IMR-90 (cell line): ENCODE measurements at regions not wholly inside any gene's neighbourhood (a gene's known extent, or its start where the extent isn't known, plus 50 kb on each side); places are given as distances from the start of the nearest gene placed in this dataset.

ENCODE experiments used
- ATAC-seq: fragments of 200-7000 bp; cut with Tn5 transposase; 2 replicates; pipeline ENCODE4 v1.9.1; 2020; ENCODE audit warnings: low read depth, mild to moderate bottlenecking, moderate library complexity
- BruUV-seq: library from RNA; stranded (reverse); fragments of 400-500 nt; replicated peaks from 2 replicates; lab custom pipeline; 2021; lab: Mats Ljungman, UMichigan
- CTCF ChIA-PET: fragments of 300-600 bp; formaldehyde crosslinking; extraction: SDS; loops from one replicate; lab custom pipeline; 2021; ENCODE audit warnings: antibody characterized with exemption; lab: Yijun Ruan, JAX
- POLR2A ChIA-PET: fragments of 300-600 bp; sonication (Branson Sonifier 250); formaldehyde crosslinking; loops from one replicate; lab custom pipeline; 2022; ENCODE audit warnings: antibody characterized with exemption; ENCODE audit not compliant: unreplicated experiment; lab: Charles Lee
- DNase-seq: peaks from one replicate; pipeline ENCODE4 v3.0.0; 2013
- H2AFZ ChIP-seq: replicated peaks from 2 replicates; pipeline ENCODE3; 2013; ENCODE audit warnings: low read length, mild to moderate bottlenecking; ENCODE audit not compliant: poor library complexity
- H2AK5ac ChIP-seq: 2 replicates; pipeline ENCODE4 v1.6.1; 2013; ENCODE audit warnings: low read depth, low read length, inconsistent platforms
- H2AK9ac ChIP-seq: replicated peaks from 2 replicates; pipeline ENCODE3; 2013; ENCODE audit warnings: mild to moderate bottlenecking, low read depth, low read length, moderate library complexity; ENCODE audit not compliant: poor library complexity
- H2BK120ac ChIP-seq: 2 replicates; pipeline ENCODE4 v1.6.1; 2013; ENCODE audit warnings: low read depth, low read length, inconsistent platforms
- H2BK15ac ChIP-seq: 3 replicates; pipeline ENCODE4 v1.6.1; 2013; ENCODE audit warnings: low read depth, low read length, inconsistent platforms
- H2BK20ac ChIP-seq: 2 replicates; pipeline ENCODE4 v1.6.1; 2013; ENCODE audit warnings: low read depth, mild to moderate bottlenecking, inconsistent platforms, low read length, moderate library complexity
- H2BK5ac ChIP-seq: 2 replicates; pipeline ENCODE4 v1.6.1; 2013; ENCODE audit warnings: mild to moderate bottlenecking, low read depth, low read length, inconsistent platforms; ENCODE audit not compliant: poor library complexity, severe bottlenecking
- H3K14ac ChIP-seq: replicated peaks from 2 replicates; pipeline ENCODE4 v1.6.1; 2013; ENCODE audit warnings: low read depth, low read length, inconsistent platforms
- H3K18ac ChIP-seq: 2 replicates; pipeline ENCODE4 v1.6.1; 2013; ENCODE audit warnings: low read depth, low read length, control low read depth
- H3K23ac ChIP-seq: 2 replicates; pipeline ENCODE4 v1.6.1; 2013; ENCODE audit warnings: low read depth, low read length, inconsistent platforms
- H3K27ac ChIP-seq: 2 replicates; pipeline ENCODE4 v1.5.1; 2013; ENCODE audit warnings: mild to moderate bottlenecking, control low read depth, low read length; ENCODE audit not compliant: insufficient read depth
- H3K27me3 ChIP-seq: 2 replicates; pipeline ENCODE4 v1.6.1; 2013; ENCODE audit warnings: low read length; ENCODE audit not compliant: control insufficient read depth, insufficient read depth
- H3K36me3 ChIP-seq: 2 replicates; pipeline ENCODE4 v1.6.1; 2013; ENCODE audit warnings: low read length, mixed read lengths; ENCODE audit not compliant: control insufficient read depth, insufficient read depth
- H3K4ac ChIP-seq: 2 replicates; pipeline ENCODE4 v1.6.1; 2013; ENCODE audit warnings: low read depth, low read length, inconsistent platforms
- H3K4me1 ChIP-seq: 2 replicates; pipeline ENCODE4 v1.6.1; 2013; ENCODE audit warnings: low read length, mixed read lengths; ENCODE audit not compliant: control insufficient read depth, insufficient read depth
- H3K4me2 ChIP-seq: 2 replicates; pipeline ENCODE4 v1.6.1; 2013; ENCODE audit warnings: low read depth, mild to moderate bottlenecking, control low read depth, low read length, moderate library complexity
- H3K4me3 ChIP-seq: 2 replicates; pipeline ENCODE4 v1.5.1; 2013; ENCODE audit warnings: low read depth, mild to moderate bottlenecking, control low read depth, low read length, moderate library complexity; ENCODE audit not compliant: insufficient read depth
- H3K56ac ChIP-seq: 2 replicates; pipeline ENCODE4 v1.6.1; 2013; ENCODE audit warnings: low read length, inconsistent platforms; ENCODE audit not compliant: insufficient read depth; ENCODE audit errors: extremely low read depth
- H3K79me1 ChIP-seq, 2 experiments: 2 replicates each; pipeline ENCODE4 v1.6.1; 2013; ENCODE audit warnings: low read length in 2 of 2, inconsistent platforms in 1 of 2, low read depth in 1 of 2
- H3K9ac ChIP-seq: 2 replicates; pipeline ENCODE4 v1.6.1; 2013; ENCODE audit warnings: low read depth, low read length, control low read depth
- H3K9me1 ChIP-seq: 2 replicates; pipeline ENCODE4 v1.6.1; 2013; ENCODE audit warnings: low read length, inconsistent platforms; ENCODE audit not compliant: insufficient read depth
- H3K9me3 ChIP-seq: 2 replicates; pipeline ENCODE4 v1.6.1; 2013; ENCODE audit warnings: low read length; ENCODE audit not compliant: control insufficient read depth, insufficient read depth
- H4K20me1 ChIP-seq: 2 replicates; pipeline ENCODE4 v1.6.1; 2013; ENCODE audit warnings: low read length, inconsistent platforms; ENCODE audit not compliant: insufficient read depth
- H4K5ac ChIP-seq: 2 replicates; pipeline ENCODE4 v1.6.1; 2013; ENCODE audit warnings: mild to moderate bottlenecking, low read depth, low read length, control low read depth
- H4K8ac ChIP-seq, 2 experiments: 2 replicates each; pipeline ENCODE4 v1.6.1; 2013; ENCODE audit warnings: low read depth in 2 of 2, low read length in 2 of 2, control low read depth in 1 of 2, inconsistent platforms in 1 of 2
- H4K91ac ChIP-seq: 2 replicates; pipeline ENCODE4 v1.6.1; 2013; ENCODE audit warnings: low read depth, low read length, inconsistent platforms; ENCODE audit not compliant: insufficient read depth
- CEBPB ChIP-seq: IDR thresholded peaks from 2 replicates; pipeline ENCODE4 v1.6.1; 2012; ENCODE audit warnings: low read depth, low read length, improper control_type of control experiment
- MAZ ChIP-seq: IDR thresholded peaks from 2 replicates; pipeline ENCODE4 v1.6.1; 2012; ENCODE audit warnings: low read depth, mild to moderate bottlenecking, low read length, improper control_type of control experiment, moderate library complexity, borderline replicate concordance
- MXI1 ChIP-seq: IDR thresholded peaks from 2 replicates; pipeline ENCODE4 v1.6.1; 2012; ENCODE audit warnings: low read depth, mild to moderate bottlenecking, low read length, moderate library complexity, borderline replicate concordance
- NFE2L2 ChIP-seq: fragments of 150-350 bp; IDR thresholded peaks from 2 replicates; pipeline ENCODE4 v1.6.1; 2016; ENCODE audit warnings: low read depth, mild to moderate bottlenecking, low read length
- POLR2A ChIP-seq: IDR thresholded peaks from 2 replicates; pipeline ENCODE4 v1.6.1; 2012; ENCODE audit warnings: mild to moderate bottlenecking, low read depth, low read length
- RAD21 ChIP-seq: IDR thresholded peaks from 2 replicates; pipeline ENCODE4 v1.6.1; 2012; ENCODE audit warnings: low read length, improper control_type of control experiment
- RCOR1 ChIP-seq: IDR thresholded peaks from 2 replicates; pipeline ENCODE4 v1.6.1; 2012; ENCODE audit warnings: mild to moderate bottlenecking, low read length, improper control_type of control experiment; ENCODE audit not compliant: insufficient replicate concordance
- RFX5 ChIP-seq: IDR thresholded peaks from 2 replicates; pipeline ENCODE4 v1.8.0; 2012; ENCODE audit warnings: low read depth, mild to moderate bottlenecking, low read length, moderate library complexity
- WGBS, 2 experiments: methylation state at CpG; one replicate each; pipeline versions ENCODE4 v1.1.5 to v1.1.7; 2013; ENCODE audit warnings: missing lambda C conversion rate in 2 of 2; ENCODE audit not compliant: insufficient read length in 1 of 2; ENCODE audit errors: extremely low coverage in 2 of 2; 5-methylcytosine and 5-hydroxymethylcytosine counted together
- dilution Hi-C: fragments of 300-500 bp; cut with HindIII; formaldehyde crosslinking; loops from one replicate; pipeline ENCODE4 v1.14.3; 2018; ENCODE audit warnings: low sequenced_read_pairs; ENCODE audit not compliant: unreplicated experiment
- in situ Hi-C: fragments of 300-500 bp; cut with MboI; formaldehyde crosslinking; loops from 3 replicates; pipeline ENCODE4 v1.14.3; 2019; ENCODE audit warnings: low sequenced_read_pairs, inconsistent platforms, mixed read lengths
- intact Hi-C: fragments of 100-400 bp; cut with micrococcal nuclease; formaldehyde crosslinking; loops from 2 replicates; pipeline ENCODE4 v1.10.0; 2022
- TF ChIP-seq, protein P1 (sequence below): fragments of 150-350 bp; IDR thresholded peaks from 2 replicates; pipeline ENCODE4 v1.6.1; 2016; ENCODE audit warnings: low read depth, mild to moderate bottlenecking, low read length, moderate library complexity, borderline replicate concordance
- TF ChIP-seq, protein P2 (sequence below): conservative IDR thresholded peaks from 2 replicates; pipeline ENCODE4 v1.5.1; 2012; ENCODE audit warnings: mild to moderate bottlenecking, low read depth, low read length, improper control_type of control experiment

GRCh38 chr2:60643747-60644146, 90.3 kb upstream of the BCL11A start:
- CTCF ChIA-PET, result interaction anchor here (0.6 to 1.2 kb wide), 2 partner anchors 10 to 344 kb away, joined by 3 read pairs; no protein-coding TSS in a partner anchor
- no peak overlapping the region for H3K56ac ChIP-seq
- no peak overlapping the region for H3K4me2 ChIP-seq
- H3K14ac ChIP-seq, result no peak overlapping the region
- no TSS peak for BruUV-seq
- H3K27ac ChIP-seq, result no peak overlapping the region
- no peaks in the 10 kb centered on the region; the same call in none of the 2 replicates for H3K27me3 ChIP-seq
- no peak overlapping the region for H2AK5ac ChIP-seq
- no peak for TF ChIP-seq MAZ
- TF ChIP-seq NFE2L2, result no peak
- TF ChIP-seq RFX5, result no peak
- no peak for TF ChIP-seq POLR2A
- TF ChIP-seq RCOR1, result no peak
- TF ChIP-seq, protein P1, sequence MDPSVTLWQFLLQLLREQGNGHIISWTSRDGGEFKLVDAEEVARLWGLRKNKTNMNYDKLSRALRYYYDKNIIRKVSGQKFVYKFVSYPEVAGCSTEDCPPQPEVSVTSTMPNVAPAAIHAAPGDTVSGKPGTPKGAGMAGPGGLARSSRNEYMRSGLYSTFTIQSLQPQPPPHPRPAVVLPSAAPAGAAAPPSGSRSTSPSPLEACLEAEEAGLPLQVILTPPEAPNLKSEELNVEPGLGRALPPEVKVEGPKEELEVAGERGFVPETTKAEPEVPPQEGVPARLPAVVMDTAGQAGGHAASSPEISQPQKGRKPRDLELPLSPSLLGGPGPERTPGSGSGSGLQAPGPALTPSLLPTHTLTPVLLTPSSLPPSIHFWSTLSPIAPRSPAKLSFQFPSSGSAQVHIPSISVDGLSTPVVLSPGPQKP, result no peak
- no peak for TF ChIP-seq MXI1
- TF ChIP-seq CEBPB, result no peak
- TF ChIP-seq, protein P2, sequence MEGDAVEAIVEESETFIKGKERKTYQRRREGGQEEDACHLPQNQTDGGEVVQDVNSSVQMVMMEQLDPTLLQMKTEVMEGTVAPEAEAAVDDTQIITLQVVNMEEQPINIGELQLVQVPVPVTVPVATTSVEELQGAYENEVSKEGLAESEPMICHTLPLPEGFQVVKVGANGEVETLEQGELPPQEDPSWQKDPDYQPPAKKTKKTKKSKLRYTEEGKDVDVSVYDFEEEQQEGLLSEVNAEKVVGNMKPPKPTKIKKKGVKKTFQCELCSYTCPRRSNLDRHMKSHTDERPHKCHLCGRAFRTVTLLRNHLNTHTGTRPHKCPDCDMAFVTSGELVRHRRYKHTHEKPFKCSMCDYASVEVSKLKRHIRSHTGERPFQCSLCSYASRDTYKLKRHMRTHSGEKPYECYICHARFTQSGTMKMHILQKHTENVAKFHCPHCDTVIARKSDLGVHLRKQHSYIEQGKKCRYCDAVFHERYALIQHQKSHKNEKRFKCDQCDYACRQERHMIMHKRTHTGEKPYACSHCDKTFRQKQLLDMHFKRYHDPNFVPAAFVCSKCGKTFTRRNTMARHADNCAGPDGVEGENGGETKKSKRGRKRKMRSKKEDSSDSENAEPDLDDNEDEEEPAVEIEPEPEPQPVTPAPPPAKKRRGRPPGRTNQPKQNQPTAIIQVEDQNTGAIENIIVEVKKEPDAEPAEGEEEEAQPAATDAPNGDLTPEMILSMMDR, result no peak
- no peak for TF ChIP-seq RAD21
- in situ Hi-C loops, result no loop called here
- no peak overlapping the region for H2AK9ac ChIP-seq
- ATAC-seq (no peak), DNase-seq (no peak)
- no peak overlapping the region for H2BK120ac ChIP-seq
- no peak overlapping the region for H2BK20ac ChIP-seq
- intact Hi-C loops, result no loop called here
- POLR2A ChIA-PET, result no interaction called here
- H3K4ac ChIP-seq, result no peak overlapping the region
- H3K23ac ChIP-seq, result no peak overlapping the region
- H3K79me1 ChIP-seq, result no peaks in the 10 kb centered on the region
- no peak overlapping the region for H4K91ac ChIP-seq
- H4K20me1 ChIP-seq, result no peaks in the 10 kb centered on the region
- no peak overlapping the region for H2AFZ ChIP-seq
- H2BK5ac ChIP-seq, result no peak overlapping the region
- no peaks in the 10 kb centered on the region for H3K9me3 ChIP-seq
- H3K4me3 ChIP-seq, result no peak overlapping the region
- H3K9ac ChIP-seq, result no peak overlapping the region
- dilution Hi-C loops, result no loop called here
- no peaks in the 10 kb centered on the region for H3K9me1 ChIP-seq
- H4K5ac ChIP-seq, result no peak overlapping the region
- no peak overlapping the region for H4K8ac ChIP-seq
- H3K18ac ChIP-seq, result no peak overlapping the region
- no peak overlapping the region for H2BK15ac ChIP-seq
- no CpG with 5 or more reads among the region's 7 CpGs for WGBS, 2 experiments
- no peaks in the 10 kb centered on the region for H3K4me1 ChIP-seq
- H3K36me3 ChIP-seq, result no peaks in the 10 kb centered on the region
